Osteocyte (in vitro differentiated cells): ENCODE measurements at regions not wholly inside any gene's neighbourhood (a gene's known extent, or its start where the extent isn't known, plus 50 kb on each side); places are given as distances from the start of the nearest gene placed in this dataset.

Experiments
- DNase-seq: peaks from one replicate; pipeline ENCODE4 v3.0.0; 2021; ENCODE audit warnings: mixed read lengths; ENCODE audit not compliant: unreplicated experiment; ENCODE audit errors: extremely low spot score
- H3K27ac Mint-ChIP-seq: one replicate; pipeline ENCODE4 v1.8.0; 2021; ENCODE audit warnings: mild to moderate bottlenecking, mixed read lengths; ENCODE audit not compliant: unreplicated experiment
- H3K27me3 Mint-ChIP-seq: one replicate; pipeline ENCODE4 v1.8.0; 2021; ENCODE audit warnings: mixed read lengths; ENCODE audit not compliant: unreplicated experiment
- H3K36me3 Mint-ChIP-seq: one replicate; pipeline ENCODE4 v1.8.0; 2021; ENCODE audit warnings: mixed read lengths; ENCODE audit not compliant: unreplicated experiment
- H3K4me1 Mint-ChIP-seq: one replicate; pipeline ENCODE4 v1.8.0; 2021; ENCODE audit warnings: mixed read lengths; ENCODE audit not compliant: unreplicated experiment
- H3K4me3 Mint-ChIP-seq: one replicate; pipeline ENCODE4 v1.8.0; 2021; ENCODE audit warnings: mild to moderate bottlenecking, moderate library complexity, mixed read lengths; ENCODE audit not compliant: unreplicated experiment
- H3K9me3 Mint-ChIP-seq: one replicate; pipeline ENCODE4 v1.8.0; 2021; ENCODE audit warnings: mixed read lengths; ENCODE audit not compliant: unreplicated experiment
- CTCF ChIP-seq: fragments of 200-600 bp; sonication (generic); IDR thresholded peaks from 2 replicates; pipeline ENCODE4 v1.5.0; 2021; ENCODE audit warnings: antibody characterized with exemption, mild to moderate bottlenecking, moderate library complexity

- DNase-seq = no peak
- H3K9me3 Mint-ChIP-seq = peaks cover 5% of the 10 kb centered on the region
- peaks cover 18% of the 10 kb centered on the region for H3K4me1 Mint-ChIP-seq
- no peaks in the 10 kb centered on the region for H3K27me3 Mint-ChIP-seq
- H3K4me3 Mint-ChIP-seq = no peak overlapping the region
- H3K27ac Mint-ChIP-seq = no peak overlapping the region
- peaks cover 3% of the 10 kb centered on the region for H3K36me3 Mint-ChIP-seq
- no peak for TF ChIP-seq CTCF
Measured at GRCh38 chr5:33198836-33199235, 241.9 kb upstream of the TARS1 start.

DNA sequence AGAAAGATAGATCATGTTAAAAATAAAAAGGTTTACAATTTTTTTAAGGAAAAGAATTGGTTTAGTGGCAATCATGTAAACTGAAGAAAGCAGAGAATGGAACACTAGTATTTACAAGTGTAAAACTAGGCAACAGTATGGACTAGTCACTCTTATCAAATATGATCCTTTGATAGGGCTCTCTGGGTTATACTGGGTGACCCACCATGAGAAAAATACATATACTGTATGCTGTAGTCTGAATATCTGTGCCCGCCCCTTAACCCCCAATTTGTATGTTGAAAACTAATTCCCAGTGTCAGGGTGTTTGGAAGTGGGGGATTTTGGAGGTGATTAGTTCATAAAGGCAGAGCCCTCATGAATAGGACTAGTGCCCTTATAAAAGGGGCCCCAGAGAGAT is 236.8 kb upstream of the TARS1 start:
- no peaks in the 10 kb centered on the region for H3K9me3 Mint-ChIP-seq
- no peaks in the 10 kb centered on the region for H3K36me3 Mint-ChIP-seq
- TF ChIP-seq CTCF = no peak
- no peaks in the 10 kb centered on the region for H3K27me3 Mint-ChIP-seq
- H3K27ac Mint-ChIP-seq = no peak overlapping the region
- DNase-seq = no peak
- peaks cover 8% of the 10 kb centered on the region for H3K4me1 Mint-ChIP-seq
- no peak overlapping the region for H3K4me3 Mint-ChIP-seq

DNA sequence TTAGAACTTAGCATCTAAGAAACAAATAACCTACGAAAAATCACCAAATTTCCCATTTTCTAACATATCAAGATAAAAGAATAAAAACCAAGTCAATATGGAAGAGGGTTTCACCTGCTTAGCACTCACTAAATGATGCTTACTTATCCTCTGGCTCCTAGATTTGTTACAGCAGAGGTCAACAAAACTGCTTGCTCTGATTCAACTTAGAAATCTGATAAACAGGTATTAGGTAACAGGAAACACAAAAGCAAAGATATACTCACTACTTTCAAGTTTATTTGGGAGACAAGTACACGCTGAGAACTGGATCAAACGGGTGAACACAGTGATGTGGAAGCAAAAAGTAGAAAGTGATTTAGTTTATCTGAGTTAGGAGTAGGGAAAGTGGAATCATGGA is 235.7 kb upstream of the TARS1 start:
- no peak for DNase-seq
- no peak for TF ChIP-seq CTCF
- Mint-ChIP-seq H3K9me3 (no peaks in the 10 kb centered on the region), H3K27ac (no peak overlapping the region), H3K36me3 (no peaks in the 10 kb centered on the region), H3K27me3 (no peaks in the 10 kb centered on the region), H3K4me3 (no peak overlapping the region), H3K4me1 (peaks cover 8% of the 10 kb centered on the region)

DNA sequence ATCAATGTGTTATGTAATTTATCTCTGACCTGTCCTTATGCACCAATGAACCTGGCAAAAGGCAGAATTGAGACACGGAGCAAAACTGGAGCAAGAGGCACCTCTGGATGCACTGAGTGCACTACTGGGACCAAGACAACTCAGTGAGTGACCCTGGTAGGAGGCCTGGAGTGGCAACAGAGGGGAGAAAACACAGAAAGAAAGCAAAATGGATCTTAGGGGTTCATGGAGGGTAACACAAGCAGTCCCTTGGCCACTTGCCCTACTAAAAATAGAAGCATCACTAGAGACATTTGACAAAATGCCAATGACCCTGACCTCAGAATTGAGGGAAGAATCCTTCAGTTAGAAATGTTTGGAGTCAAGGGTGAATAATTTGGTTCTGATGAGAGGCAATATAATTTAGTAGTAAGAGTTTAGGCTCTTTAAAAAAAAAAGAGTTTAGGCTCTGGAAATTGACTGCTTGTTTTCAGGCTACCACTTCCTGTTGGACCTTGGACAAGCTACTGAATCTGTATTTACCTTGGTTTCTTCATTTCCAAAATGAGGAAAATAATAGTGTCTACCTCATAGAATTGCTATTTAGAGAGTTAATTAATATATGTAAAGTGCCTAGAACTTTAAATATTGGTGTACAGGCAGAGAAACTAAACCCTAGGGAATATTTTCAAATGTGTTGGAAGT is 234.9 kb upstream of the TARS1 start:
- Mint-ChIP-seq H3K4me3 (no peak overlapping the region), H3K27ac (no peak overlapping the region), H3K9me3 (no peaks in the 10 kb centered on the region), H3K27me3 (no peaks in the 10 kb centered on the region), H3K36me3 (no peaks in the 10 kb centered on the region), H3K4me1 (peaks cover 13% of the 10 kb centered on the region)
- TF ChIP-seq CTCF = no peak
- no peak for DNase-seq

GRCh38 chr5:33206962-33207506 is 233.7 kb upstream of the TARS1 start:
- no peak for TF ChIP-seq CTCF
- Mint-ChIP-seq H3K27ac (no peak overlapping the region), H3K27me3 (no peaks in the 10 kb centered on the region), H3K36me3 (no peaks in the 10 kb centered on the region), H3K4me3 (no peak overlapping the region), H3K4me1 (peaks cover 13% of the 10 kb centered on the region), H3K9me3 (no peaks in the 10 kb centered on the region)
- no peak for DNase-seq
